HG03196 (cell line): ENCODE measurements at regions not wholly inside any gene's neighbourhood (a gene's known extent, or its start where the extent isn't known, plus 50 kb on each side); places are given as distances from the start of the nearest gene placed in this dataset.
"Not testable (repeated sequence)": the region's sequence is repeated elsewhere in the genome, so short reads cannot be mapped to it uniquely, and the experiment has no call there.

Experiments used
- ATAC-seq: cut with Tn5 transposase; IDR thresholded peaks from one replicate; pipeline ENCODE4 v1.9.1; 2021; ENCODE audit not compliant: unreplicated experiment

DNA sequence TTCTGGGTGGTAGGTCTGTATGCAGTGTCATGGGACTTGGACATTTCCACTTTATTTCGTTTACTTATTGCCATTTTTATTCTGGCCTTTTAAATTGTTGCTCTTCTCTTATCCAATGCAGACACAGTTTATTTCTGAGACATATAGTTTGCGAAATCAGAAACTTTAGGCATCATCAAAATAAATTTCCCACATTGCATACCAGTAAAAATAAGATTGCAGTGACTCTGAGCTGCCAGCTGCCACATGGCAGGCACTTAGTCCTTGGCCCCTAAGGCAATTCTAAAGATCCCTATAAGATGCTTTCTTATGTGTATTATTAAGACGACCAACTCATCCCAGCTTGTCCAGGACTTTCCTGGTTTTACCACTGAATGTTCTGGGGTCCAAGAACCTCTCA, 81.8 kb upstream of the ANKRD1 start:
- no peak for ATAC-seq

DNA sequence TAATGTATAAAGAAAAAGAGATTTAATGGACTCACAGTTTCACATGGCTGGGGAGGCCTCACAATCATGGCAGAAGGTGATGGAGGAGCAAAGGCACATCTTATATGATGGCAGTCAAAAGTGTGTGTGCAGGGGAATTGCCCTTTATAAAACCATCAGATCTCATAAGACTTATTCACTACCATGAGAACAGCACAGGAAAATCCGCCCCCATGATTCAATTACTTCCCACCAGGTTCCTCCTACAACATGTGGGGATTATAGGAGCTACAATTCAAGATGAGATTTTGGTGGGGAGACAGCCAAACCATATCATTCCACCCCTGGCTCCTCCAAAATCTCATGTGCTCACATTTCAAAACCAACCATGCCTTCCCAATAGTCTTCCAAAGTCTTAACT, 82.5 kb upstream of the ANKRD1 start:
- not testable (repeated sequence) for ATAC-seq

DNA sequence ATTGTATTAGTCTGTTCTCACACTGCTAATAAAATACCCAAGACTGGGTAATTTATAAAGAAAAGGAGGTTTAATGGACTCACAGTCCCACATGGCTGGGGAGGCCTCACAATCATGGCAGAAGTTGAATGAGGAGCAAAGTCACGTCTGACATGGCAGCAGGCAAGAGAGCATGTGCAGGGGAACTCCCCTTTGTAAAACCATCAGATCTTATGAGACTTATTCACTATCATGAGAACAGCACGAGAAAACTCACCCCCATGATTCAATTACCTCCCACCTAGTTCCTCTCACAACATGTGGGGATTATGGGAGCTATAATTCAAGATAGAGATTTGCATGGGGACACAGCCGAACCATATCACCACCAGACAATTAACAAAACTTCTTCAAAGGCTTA, 84.4 kb upstream of the ANKRD1 start:
- not testable (repeated sequence) for ATAC-seq

DNA sequence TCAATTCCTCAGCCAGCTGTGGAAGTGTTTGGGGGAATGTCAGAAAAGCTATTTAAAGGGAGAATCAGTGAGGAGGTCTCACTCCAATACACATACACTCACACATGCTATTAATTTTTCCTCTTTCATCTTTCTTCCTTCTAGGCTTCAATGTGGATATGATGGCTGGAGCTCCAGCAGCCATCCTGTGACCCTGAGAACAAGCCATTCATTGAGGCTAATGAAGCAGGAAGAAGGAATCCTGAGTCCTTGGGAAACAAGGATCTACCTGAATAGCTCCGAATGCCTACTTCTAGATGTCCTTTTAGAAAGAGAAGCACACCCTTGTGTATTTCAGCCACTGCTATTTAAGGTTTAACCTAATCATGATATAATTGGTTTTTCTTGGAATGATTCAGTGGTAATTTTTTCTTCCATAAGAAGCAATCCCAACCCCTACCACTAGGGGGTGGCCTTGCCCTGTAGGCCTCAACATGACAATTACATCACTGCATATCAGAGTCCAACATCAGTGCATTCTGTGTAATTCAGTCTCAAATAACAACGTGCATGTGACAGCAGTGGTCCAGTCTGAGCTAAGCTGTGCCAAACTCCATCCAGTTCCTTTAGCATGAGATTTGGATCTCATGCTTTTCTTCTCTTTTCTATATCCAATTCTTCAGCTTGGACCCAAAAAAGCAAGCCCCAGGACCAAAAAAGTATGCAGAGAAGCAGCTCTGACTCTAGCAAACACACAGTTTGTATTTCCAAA, 85.3 kb upstream of the ANKRD1 start:
- ATAC-seq = peak; percentile 47

DNA sequence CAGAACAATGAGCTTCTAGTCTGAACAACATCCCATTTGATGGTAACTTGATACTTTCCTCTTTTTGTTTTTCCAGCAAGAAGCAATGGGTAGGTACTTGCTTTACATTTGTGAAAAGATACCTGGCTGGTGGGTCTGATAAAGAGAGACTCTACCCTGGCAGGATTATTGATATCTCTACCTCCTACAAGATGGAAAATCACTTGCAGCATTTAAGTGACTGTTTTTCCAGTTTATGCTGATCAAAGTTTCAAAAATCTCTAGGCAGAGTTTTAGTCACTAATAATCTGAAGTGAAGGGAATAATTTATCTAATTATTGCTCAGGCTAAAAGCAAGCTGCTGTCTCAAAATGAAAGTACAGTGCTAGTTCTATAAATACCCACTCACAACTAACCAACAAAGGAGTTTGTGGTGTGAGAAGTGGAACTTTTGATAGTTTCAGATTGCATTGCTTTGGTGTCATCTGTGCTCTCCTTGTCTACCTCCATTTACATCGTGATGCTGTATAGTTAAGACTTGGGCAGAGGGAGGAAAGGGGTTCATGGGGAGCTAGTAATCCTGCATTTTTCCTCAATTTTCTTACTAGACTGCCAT, 86.0 kb upstream of the ANKRD1 start:
- ATAC-seq = peak; percentile 87

DNA sequence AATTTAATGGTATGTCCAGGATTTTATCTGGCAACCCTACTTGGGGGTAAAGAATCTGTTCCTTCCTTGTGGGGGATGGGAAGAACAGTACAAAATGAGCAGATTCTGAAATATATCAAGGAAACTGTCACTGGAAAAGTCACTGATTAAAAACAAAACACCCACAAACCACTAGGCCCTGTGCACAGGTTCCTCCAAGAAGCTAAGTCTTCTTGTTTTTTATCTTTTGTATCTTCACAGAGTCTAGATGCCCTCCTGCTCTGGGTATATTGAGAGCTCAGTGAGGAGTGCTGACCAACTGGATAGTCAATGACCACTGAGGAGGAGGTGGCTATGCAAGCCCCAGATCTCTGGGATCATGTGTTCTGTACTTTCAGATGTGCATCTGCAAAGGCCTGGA, 86.8 kb upstream of the ANKRD1 start:
- ATAC-seq = no peak

DNA sequence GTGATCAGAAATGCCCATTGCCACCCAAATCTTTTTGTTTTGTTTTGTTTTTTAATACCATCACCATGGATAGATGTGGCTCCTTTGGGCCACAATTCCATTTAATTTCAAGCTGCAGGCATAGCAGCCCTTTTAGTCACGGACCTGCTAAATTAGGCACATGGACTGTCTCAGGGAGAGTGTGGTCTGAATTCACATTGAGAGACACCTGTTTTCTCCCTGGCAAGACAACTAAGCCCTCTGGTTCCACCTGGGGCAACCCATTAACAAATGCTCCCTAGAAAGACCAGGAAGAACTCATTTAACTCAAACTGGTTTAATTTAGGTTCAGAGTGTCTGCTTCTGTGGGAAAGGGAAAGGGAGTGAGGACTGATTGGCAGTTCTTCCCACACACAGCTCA, 88.2 kb upstream of the ANKRD1 start:
- ATAC-seq = no peak

DNA sequence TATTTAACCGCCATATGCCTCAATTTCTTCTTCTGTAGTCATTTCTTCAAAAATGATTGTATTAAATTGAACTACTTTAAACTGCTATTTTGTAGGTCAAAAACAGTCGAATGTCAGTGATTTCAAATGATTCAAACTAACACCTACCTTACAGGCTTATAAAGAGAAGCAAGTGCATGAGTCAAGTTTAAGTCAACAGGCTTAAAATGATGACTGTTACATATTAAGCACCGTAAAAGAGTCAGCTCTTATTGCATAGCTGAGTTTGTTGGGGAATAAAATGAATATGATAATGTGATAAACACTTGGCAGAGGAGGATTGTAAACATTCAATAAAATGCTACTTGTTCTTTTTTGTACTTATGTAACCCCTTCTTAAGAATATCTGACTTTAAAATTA, 90.1 kb upstream of the ANKRD1 start:
- no peak for ATAC-seq

DNA sequence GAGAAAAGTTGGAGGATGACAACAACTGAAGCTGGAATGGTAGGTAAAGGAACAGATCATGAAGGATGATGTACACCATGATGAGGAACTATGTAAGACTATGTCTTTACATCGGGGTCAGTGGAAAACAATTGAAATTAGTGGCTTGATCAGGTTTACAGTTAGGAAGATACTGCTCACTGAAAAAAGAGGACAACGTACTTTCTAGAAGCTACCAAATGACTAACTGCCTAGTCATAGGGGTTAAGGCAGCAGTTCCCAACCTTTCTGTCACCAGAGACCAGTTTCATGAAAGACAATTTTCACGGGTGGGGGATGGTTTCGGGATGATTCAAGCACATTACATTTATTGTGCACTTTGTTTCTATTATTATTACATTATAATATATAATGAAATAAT, 91.6 kb upstream of the ANKRD1 start:
- ATAC-seq = no peak

DNA sequence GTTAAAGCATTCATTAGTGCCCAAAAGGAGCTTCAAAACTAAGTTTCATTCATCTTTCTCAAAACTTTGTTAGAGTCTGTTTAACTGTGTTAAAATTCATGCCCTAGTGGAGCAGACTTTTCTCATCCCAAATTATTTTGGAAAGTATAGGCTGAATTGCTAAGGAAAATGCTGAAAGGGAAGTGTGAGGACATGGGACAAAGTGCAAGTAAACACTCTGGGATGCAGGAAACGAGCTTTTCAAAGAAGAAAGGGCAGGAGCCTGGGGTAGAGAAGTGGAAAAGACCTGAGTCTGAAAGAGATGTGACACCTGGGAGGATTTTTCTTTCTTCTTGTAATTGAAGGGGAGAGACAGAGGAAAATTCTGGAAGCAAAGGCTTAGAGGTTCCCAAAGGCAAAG, 93.1 kb upstream of the ANKRD1 start:
- ATAC-seq = no peak

DNA sequence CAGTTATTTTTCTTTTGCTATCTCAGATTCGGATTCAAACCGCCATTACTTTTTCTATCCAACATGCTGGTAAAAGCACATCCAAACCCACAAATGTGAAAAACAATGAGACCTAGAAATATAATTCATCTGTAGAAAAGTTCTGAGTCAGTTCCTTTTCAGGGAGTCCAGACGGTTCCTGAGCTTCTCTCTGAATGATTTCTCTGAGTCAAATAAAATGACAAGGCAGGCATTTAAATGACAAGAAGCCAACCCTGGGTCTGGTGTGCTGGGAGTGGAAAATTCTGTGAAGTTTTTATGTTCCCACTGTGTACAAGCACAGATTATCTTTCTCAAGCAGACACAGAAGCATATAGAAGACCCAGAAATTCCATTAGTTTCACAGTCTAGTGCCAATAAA, 96.3 kb upstream of the ANKRD1 start:
- no peak for ATAC-seq

DNA sequence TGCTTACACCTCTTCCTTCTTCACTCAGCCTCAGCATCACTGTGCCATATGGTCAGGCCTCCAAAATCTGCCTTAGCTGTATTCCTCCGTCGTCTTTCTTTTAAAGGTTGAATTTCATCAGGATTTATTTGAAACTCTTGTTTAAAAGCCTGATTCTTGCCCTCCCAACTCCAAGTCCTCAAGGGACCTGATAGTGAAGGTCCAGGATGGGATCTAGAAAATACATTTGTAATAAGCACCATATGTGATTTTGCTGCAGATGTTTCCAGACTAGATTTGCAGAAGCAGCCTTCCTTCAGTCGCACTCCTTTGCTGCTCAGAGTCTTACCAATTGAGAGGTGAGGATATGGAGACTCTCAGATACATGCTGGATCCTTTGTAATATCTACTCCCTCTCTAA, 101.0 kb upstream of the ANKRD1 start:
- ATAC-seq = no peak

DNA sequence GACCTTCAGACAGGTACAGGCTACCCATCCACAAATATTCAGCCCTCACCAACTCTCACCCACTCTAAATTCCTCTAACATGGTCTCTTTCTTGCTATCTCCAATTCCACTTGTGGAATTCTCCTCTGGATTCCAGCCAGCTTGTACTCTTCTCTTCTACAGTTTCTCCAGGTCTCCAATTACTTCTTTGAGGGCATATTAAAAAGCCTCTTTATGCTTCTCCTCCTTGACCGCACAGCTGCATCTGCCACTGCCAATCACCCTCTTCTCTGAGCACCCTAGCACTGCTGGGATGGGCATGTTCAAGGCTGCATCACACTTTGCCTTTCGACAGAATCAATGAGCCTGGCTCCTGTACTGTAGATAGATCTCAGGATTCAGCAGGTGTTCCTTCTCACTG, 101.5 kb upstream of the ANKRD1 start:
- no peak for ATAC-seq

DNA sequence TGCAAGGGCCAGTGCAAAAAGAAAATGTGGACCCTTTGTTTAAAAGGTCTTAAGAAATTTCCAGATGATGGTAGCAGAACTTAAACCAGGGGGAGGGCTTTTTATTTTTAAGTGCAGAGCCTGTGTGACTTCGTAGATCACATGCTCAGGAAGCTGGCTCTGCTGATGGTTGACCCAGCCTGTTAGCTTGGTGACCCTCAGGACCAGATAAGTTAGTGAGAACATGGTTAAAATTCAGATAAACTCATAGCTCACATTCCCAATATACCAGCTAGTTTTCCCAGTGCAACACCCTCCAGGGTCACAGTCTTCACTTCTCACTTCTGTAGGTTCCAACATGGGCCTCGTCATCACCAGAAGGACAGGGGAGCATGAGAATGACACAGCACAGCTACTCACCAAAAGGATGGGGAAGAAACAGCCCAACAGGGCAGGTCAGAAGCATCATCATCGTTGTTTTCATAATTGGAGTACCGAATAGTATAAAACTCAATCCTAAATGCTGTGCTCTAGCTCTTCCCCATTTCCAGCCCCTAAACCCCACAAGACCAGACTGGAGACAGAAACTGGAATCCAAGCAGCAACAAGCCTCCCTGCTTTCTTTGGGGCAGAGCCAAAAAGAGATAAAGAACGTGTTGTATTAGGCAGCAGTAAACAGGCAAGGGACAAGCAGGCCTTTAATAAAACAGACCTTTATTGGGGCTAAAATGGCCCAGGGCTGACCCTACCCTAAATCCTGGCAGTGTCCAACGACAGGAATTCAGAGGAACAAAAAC, 102.2 kb upstream of the ANKRD1 start:
- ATAC-seq = no peak

DNA sequence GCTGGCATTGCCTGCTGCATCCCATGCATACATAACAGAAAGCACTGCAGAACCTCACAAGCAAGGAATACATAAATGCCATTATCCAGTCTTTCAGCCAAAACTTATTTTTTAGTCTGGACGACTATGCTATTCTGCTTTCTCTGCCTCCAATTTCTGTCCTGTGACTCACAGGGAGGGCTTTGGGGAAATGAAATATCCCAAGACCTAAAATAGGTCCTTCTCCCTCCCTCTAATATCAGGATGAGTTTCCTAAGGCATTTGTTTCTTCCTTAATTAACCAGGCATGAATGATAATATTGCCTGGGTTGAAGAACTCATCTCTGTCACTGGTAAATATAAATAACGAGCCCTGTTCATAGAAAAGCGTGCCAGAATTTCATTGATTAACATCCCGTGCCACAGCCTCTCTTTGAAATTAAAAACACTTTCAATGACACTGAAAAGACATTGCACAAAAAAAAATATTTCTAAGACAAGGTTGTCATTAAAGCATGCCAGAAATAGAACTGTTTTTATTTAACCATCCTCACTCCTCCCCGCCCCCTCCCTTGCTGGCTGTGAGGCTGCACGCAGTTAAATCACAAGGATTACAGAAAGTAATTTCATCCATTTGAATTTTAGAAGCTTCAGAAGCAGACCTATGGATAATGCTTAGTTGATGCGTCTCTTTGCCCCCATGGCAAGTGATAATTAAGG, 103.0 kb upstream of the ANKRD1 start:
- no peak for ATAC-seq

DNA sequence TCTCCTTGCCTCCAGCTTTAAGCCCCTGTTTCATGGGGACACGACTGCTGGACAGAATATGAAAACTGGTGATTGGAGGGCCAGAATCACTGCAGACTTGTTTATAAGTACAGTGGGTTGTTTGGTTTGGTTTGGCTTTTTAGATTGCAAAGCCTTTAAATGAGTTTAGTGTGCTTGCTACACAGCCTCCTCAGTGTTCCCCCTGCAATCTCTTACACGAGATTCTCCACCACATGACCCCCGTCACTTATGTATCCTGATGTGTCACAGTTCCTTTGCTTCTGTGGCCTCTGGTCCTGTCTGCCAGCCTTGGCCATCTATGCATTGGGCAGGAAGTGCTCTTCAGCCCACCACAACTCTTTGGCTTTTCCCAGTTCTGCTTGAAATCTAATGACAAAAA, 103.7 kb upstream of the ANKRD1 start:
- no peak for ATAC-seq

DNA sequence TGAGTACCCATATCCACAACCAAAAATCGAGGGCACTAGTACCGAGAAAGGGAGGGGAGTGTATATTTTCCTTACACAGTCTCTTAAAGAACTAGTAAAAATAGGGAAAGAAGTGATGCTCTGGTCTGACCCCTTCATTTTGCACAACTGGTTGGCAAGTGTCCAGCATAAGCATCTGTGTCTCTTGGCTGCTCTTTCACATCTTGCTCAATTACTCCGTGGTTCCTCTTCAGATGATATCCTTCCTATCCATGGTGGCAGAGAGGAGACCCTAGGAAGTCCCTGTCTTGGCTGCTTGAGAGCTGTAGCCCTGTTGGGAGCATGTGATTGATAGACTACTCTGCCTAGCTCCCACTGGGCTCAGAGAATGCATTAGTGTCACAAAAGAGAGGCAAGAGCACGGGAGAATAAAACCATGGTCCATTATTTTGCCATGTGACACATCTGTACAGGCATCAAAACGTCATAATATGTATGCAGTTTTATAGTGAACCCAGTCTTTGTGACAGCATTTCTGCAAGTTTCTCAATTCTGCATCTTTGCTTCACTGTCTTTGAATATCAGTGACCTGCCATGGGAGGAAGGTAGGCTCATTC, 111.8 kb upstream of the ANKRD1 start:
- no peak for ATAC-seq

DNA sequence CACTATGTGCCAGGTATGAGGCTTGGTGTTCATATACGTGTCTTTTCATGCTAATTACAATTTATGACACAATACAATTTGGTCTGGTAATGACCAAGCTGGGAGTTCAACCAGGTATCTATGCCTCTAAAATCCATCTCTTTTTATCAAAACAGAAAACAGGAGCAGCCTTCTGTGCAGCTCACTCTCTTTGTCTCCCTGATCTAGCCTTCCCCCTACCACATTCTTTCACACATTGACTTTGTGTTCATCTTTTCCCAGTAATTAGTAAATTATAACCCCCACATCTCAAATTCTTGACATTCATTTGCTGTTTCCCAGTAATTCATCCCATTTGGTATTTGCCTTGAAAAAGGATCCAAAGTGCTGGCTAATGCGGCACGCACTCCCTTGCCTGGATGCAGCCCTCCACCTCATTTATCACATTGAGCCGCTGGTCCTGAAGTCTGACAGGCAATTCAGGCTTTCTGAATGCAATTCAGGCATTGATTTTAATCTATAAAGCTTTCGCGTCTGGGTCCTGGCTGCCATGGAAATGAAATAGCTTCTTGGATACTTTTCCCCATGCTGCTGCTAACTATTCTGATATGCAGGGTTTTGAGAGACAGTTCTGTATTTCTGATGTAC, 112.5 kb upstream of the ANKRD1 start:
- no peak for ATAC-seq

DNA sequence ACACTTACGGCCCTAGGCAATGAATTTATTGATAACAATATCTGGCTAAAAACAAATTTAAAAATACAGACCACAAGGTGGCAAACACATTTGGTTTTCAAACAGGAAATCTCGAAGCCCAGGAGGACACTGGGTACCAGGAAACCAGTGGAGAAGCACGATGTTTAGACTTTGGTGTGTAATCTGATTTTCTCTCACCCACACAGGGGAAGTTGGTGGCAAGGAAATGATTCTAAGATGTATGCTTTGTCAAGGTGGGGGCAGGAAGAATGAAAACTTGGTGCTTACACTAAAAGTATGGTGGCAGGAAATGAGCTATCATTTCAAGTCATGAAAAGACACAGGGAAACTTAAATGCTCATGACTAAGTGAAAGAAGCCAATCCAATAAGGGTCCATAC, 113.2 kb upstream of the ANKRD1 start:
- ATAC-seq = no peak

DNA sequence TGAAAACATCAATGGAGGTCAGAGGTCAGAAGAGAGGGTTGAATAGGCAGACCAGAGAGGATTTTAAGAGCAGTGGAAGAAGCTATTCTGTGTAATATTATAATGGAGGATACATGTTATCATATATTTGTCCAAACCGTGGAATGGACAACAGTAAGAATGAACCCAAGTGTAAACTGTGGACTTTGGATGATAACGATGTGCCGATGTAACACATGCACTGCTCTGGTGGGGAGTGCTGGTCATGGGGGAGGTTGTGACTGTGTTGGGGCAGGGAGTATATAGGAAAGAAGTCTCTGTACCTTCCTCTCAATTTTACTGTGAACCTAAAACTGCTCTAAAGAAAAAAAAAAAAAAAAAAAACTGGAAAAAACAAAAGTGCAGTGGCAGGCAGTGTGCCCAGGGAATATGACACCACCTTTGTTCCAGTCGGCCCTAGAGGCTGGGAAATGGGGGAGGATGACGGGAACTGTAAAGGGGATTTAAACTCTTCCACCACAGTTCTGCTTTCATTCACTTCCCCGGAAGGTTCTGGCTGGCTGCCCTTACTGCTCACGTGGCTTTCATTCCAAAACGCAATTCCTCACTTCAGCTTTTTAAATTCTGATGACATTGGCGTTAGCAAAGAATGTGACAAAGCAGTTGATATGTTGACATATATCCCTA, 113.7 kb upstream of the ANKRD1 start:
- ATAC-seq = no peak
